ENCODE measurements at regions not wholly inside any gene's neighbourhood (a gene's known extent, or its start where the extent isn't known, plus 50 kb on each side); places are given as distances from the start of the nearest gene placed in this dataset.

DNA sequence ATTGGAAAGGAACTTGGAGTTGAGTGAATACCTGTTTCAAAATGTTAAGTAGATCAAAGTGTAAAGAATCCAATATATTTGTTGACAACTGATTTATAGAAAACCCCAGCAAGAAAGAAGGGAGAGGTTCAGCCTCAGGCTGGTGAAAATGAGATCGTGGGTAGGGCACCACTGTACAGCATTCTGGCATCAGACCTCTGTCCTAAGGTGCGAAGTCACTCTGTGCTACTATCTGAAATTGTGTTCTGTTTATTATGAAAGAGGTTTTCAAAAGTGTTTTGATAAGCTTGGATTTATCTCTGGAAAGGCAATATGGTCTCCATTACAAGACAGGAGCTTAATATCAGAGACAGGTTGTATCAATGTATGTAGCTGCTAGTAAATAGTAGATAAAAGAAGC lies 80.5 kb upstream of the MAP4K3 start:
- TF ChIP-seq, protein P1, sequence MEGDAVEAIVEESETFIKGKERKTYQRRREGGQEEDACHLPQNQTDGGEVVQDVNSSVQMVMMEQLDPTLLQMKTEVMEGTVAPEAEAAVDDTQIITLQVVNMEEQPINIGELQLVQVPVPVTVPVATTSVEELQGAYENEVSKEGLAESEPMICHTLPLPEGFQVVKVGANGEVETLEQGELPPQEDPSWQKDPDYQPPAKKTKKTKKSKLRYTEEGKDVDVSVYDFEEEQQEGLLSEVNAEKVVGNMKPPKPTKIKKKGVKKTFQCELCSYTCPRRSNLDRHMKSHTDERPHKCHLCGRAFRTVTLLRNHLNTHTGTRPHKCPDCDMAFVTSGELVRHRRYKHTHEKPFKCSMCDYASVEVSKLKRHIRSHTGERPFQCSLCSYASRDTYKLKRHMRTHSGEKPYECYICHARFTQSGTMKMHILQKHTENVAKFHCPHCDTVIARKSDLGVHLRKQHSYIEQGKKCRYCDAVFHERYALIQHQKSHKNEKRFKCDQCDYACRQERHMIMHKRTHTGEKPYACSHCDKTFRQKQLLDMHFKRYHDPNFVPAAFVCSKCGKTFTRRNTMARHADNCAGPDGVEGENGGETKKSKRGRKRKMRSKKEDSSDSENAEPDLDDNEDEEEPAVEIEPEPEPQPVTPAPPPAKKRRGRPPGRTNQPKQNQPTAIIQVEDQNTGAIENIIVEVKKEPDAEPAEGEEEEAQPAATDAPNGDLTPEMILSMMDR (IDR thresholded peaks at IDR 0.05; ENCODE audit: low read length): no peak
- TF ChIP-seq EZH2 (optimal IDR thresholded peaks at IDR 0.05; ENCODE audit: low read depth, low read length) (no peak), EZH2phosphoT487 (IDR thresholded peaks at IDR 0.05; ENCODE audit: low read length) (no peak)
